Activated CD4-positive, alpha-beta T cell treated with anti-CD3 and anti-CD28 coated beads, Interleukin-2, amount 50 U/mL, for 16 hours (primary cell): ENCODE measurements at regions not wholly inside any gene's neighbourhood (a gene's known extent, or its start where the extent isn't known, plus 50 kb on each side); places are given as distances from the start of the nearest gene placed in this dataset.

Source experiments
- DNase-seq: peaks from one replicate; pipeline ENCODE4 v3.0.0-alpha.2; 2020

- no peak for DNase-seq
Observed at GRCh38 chr10:83801983-83802382, 337.3 kb upstream of the GHITM start.

DNA sequence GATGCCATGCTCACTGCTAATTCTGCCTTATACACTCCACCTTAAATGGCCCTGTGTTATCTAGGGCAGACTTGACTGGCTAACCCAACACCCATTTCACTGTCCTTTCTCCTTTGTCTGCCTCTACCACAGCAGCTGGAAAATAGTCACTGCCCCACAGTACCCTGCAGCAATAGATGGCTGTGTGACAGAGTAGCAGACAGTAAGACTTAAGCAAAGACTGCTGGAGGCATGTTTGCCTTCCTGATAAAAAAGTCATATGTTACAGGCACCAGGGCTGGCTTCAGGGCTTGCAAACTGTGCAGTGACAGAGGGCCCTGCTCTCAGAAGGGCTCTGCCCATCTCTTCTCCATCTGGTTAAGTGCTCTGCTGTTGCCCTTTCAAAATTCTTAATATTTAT is 332.6 kb upstream of the GHITM start:
- DNase-seq = no peak

- no peak for DNase-seq
Observed at GRCh38 chr10:83809001-83809400, 330.3 kb upstream of the GHITM start.

DNA sequence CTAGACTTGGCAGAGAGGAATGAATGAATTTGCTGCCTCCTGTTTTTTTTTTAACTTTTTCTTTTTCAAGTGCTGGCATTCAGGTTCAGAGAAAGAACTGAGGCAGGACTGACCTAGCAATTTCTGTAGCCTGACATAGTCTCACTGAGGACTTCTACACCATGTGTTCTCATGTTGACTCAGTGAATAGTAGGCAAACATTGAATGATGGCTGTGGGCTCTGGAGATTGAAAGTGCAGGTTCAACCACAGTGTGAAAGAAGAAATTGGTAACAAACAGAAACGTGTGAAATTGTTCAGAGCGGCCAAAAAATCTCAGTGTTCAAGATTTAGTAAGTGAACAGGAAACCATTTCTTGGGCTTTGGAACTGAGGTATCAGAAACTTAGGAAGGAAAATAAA is 322.4 kb upstream of the GHITM start:
- peak; percentile 28 for DNase-seq

DNA sequence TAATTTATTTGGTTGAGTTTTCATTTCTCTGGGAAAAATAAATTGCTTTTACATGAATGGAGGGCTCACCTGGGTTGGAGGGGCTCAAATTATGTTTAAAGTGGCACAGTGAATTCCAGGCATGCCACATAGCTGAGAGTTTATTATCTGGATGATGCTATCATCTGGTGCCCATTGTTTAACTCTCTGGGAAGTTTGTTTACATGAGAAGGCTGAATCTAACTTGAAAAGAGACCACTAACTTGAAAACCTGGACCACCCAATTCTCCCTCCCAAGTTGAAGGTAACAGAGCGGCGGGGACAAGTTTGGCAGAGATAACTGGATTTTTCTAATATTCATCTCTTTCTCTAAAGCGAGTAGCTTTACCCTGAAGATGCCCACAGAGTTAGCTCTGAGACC is 321.5 kb upstream of the GHITM start:
- no peak for DNase-seq

DNA sequence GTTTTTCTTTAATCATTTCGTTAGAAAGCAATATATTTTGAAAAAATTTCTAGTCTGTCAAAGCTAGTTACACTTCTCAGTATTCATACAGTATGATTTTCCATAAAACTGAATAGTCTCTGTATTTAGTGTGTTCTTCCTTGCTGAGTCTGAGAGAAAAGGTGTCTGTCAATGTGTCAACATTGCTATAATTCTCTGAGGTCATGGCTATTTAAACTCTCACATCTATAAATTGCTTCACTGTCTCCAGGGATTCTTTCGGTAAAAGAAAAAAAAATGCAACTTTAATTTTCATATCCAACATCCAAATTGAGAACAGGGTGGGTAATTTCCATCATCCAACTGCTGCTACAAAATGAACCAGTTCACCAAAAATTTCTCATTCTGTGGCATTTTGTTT is 319.7 kb upstream of the GHITM start:
- no peak for DNase-seq

- DNase-seq = no peak
Observed at GRCh38 chr10:83820033-83820432, 319.3 kb upstream of the GHITM start.

DNA sequence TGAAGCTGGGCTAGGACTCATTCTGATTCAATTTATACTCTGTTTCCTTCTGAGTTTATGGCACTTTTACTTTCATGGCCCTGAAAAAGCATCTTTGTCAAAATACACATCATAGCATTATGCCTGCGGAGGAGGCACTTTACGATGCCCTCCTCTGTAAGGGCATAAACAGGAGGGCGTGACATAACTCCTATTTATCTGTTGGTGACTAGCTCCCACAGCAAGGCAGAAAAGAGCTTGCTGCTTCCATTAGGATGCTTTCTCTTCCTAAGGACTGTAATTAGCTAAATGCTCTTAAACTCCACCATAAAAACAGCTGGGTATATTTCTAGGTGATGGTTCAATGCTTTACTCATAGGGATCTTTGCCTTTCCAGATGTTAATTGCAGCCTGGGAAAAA is 315.2 kb upstream of the GHITM start:
- no peak for DNase-seq

- no peak for DNase-seq
Observed at GRCh38 chr10:83834096-83834495, 305.2 kb upstream of the GHITM start.

GRCh38 chr10:83835945-83836745 is 303.2 kb upstream of the GHITM start:
- DNase-seq = no peak

- no peak for DNase-seq
Observed at GRCh38 chr10:83848677-83849076, 290.6 kb upstream of the GHITM start.

DNA sequence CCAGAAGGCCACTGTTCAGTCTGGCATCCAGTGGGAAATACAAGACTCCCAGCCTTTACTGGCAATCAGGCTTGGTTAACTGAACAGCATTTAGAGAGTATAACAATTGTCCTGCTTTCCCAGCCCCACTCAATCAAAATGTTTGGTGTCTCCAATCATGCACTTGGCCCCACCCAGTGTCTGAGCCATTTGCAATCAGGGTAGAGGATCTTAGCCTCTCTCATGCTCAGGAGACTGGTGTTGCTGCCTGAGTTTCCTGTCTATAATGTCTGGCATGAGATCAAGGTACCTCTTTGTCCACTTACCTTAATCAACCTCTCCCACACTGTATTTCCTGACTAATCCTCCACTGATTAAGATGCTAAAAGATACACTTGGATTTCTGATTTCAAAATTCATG is 290.2 kb upstream of the GHITM start:
- DNase-seq = no peak

DNA sequence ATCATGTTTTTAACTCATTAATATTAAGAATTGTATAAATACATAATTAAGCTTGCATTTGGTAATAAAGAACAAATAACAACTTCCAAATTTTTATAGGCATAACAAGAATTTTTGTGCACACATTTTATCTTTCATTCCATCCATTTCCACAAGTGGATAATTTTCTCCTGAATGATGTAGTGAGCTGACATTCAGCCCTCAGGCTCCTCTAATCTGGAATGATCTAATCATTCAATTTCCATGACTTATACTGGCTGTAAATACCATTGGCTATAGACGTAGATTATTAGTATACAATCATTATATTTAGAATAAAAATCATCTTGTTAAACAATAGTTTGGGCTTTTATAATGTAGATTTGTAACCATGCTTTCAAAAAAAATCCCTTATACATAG is 287.2 kb upstream of the GHITM start:
- DNase-seq = no peak

DNA sequence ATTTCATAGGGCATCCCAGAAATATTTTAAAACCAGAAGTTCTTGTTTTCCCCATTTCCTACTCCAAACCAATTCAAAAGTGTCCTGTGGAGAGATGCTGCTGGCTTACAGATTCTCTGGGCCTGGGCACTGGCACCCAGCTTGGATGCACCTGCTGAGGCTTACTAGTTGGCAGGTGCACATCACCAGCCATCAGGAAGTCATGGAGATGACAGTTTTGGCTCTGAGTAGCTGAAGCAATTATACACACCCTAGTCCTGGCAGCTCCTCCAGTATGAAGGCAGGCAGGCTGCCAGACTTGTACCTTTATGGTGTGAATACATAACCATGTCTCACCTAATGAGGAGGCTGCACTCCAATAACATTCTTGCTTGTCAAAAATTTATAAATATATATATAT is 276.6 kb upstream of the GHITM start:
- no peak for DNase-seq

GRCh38 chr10:83863283-83863966 is 275.9 kb upstream of the GHITM start:
- DNase-seq = no peak

DNA sequence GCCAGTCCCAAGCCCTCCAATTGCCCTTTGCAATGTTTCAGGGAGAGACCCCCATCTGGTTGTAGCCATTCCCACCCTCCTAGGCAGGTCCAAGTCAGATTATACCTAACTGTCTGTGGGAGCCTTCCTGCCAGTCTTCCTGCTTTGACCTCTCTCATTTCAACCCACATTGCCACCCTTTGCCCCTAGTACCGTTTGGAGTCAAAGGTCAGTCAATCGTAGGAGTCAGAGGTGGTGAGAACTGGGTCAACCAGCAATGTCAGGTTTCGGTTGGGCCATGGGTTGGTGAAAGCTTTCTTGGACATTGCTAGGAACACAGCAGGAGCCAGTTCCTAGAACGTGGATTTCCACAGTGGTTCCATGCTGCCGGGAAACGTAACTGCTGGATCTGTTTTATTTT is 269.4 kb upstream of the GHITM start:
- DNase-seq = no peak

DNA sequence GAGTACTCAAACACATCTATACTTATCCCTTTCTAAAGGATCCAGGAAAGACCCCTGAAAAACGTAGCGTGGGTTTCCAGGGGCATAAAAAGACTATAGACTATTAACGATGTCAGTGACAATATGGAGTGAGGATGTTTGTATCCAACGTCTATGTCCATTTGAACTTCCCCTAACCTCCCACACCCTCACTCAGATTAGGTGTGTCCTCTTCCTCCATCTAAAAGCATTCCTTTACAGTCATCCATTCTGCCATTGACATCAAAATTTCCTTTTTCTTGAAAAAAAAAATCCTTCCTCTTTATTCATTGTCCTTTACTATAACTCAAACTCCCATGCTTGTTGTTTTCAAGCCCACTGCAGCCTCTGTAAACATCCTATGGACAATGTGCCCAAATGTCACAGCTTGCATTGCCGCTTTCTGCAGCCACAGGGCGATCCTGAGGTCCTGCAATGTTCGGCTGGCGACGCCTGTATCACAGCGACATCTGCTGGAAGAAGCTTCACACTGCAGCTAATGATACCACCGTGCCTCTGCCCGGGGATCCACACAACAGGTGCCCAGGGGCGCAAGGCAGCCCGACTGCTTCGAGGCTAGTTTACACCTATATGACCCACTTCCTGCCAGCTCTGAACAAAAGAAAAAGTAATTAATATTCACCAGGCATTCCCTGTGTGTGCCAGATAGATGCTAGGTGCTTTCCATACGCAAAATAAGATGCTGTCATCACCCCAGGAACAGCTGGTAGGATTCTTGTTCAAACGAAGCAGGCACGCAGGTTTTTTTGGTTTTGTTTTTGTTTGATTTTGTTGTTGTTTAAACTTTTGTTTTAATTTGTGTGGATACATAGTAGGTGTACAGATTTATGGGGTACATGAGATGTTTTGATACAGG is 267.9 kb upstream of the GHITM start:
- DNase-seq = peak; percentile 77

DNA sequence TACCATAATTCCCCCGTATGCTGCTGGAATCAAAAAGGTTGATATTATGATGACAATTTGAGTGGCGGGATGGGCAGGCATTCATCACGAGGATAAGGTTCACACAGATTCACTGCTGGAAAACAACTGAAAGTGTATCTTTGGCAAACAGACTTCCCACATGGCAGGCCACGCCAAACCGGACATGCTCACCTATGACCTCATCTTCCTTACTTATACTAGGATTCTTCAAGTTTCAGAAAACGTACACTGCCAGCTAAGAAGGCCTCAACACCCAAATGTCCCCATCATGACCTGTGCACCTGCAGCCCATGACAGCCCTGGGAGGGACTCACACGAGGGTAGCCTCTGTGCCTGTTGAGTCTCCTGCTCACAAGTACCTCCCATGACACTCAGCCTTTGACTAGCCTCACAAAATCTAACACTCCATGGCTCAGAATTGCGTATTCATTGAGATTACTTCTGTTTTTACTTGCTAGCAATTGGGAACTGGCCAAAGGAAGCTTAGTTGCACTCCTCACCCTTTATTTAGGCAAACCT is 259.0 kb upstream of the GHITM start:
- DNase-seq = no peak

DNA sequence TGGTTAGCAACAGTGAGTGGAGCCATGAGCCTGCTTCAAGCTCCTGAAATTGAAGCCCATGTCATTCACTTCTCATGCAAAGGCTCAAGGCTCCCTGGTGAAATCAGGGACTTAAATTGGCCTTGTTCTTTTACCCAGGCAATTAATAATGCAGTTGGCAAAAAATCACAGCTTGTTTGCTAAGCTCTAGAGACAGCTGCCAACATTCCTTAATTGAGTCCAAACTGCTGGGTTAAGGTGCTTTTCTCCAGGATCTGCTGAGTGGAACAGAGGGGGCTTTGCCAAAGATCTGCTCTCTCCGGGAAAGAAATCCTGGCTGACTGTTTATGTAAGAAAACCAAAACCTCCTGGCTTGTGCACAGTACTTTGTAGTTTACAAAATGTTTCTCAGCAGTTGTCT is 257.6 kb upstream of the GHITM start:
- DNase-seq = no peak

DNA sequence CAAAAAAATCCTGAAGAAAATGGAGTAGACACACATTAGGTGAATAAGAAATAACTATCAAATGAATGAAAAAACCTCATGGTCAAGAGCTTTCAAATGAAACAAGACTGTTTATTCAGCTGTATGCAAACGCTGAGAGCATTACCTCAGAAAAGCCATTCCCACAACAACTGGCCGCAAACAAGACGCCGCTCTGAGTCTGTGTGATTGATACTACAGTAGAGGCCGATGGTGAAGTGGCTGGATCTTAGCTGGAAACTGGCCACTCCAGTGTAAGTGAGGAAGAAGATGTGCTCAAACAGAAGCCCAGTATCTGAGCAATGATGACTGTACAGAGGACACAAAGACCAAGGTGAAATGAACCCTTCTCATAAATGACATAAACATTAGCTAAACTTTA is 252.4 kb upstream of the GHITM start:
- no peak for DNase-seq

GRCh38 chr10:83892737-83893136 is 246.6 kb upstream of the GHITM start:
- no peak for DNase-seq

GRCh38 chr10:83896219-83896618 is 243.1 kb upstream of the GHITM start:
- DNase-seq = no peak

GRCh38 chr10:83897626-83898025 is 241.7 kb upstream of the GHITM start:
- DNase-seq = no peak
